Ishikawa (cell line): ENCODE measurements at regions not wholly inside any gene's neighbourhood (a gene's known extent, or its start where the extent isn't known, plus 50 kb on each side); places are given as distances from the start of the nearest gene placed in this dataset.

ENCODE experiments used
- CEBPB ChIP-seq: IDR thresholded peaks from 2 replicates; pipeline ENCODE4 v1.6.1; 2012
- CREB1 ChIP-seq: IDR thresholded peaks from 2 replicates; pipeline ENCODE4 v1.6.1; 2012; ENCODE audit warnings: low read depth
- EGR1 ChIP-seq: IDR thresholded peaks from 2 replicates; pipeline ENCODE4 v1.6.1; 2012
- EP300 ChIP-seq: IDR thresholded peaks from 2 replicates; pipeline ENCODE4 v1.6.1; 2012; ENCODE audit warnings: borderline replicate concordance
- FOXM1 ChIP-seq: IDR thresholded peaks from 2 replicates; pipeline ENCODE4 v1.6.1; 2012; ENCODE audit warnings: low read depth, borderline replicate concordance
- MAX ChIP-seq: IDR thresholded peaks from 2 replicates; pipeline ENCODE4 v1.6.1; 2012
- NFIC ChIP-seq: IDR thresholded peaks from 2 replicates; pipeline ENCODE4 v1.6.1; 2012
- RAD21 ChIP-seq: IDR thresholded peaks from 2 replicates; pipeline ENCODE4 v1.6.1; 2012; ENCODE audit warnings: low read depth
- REST ChIP-seq: IDR thresholded peaks from 2 replicates; pipeline ENCODE4 v1.6.1; 2012; ENCODE audit warnings: low read depth, mild to moderate bottlenecking
- TAF1 ChIP-seq: IDR thresholded peaks from 2 replicates; pipeline ENCODE4 v1.6.1; 2012; ENCODE audit warnings: low read depth, mild to moderate bottlenecking
- TCF12 ChIP-seq: IDR thresholded peaks from 2 replicates; pipeline ENCODE4 v1.6.1; 2012; ENCODE audit warnings: low read depth
- TEAD4 ChIP-seq: IDR thresholded peaks from 2 replicates; pipeline ENCODE4 v1.6.1; 2012
- USF1 ChIP-seq: IDR thresholded peaks from 2 replicates; pipeline ENCODE4 v1.6.1; 2012
- YY1 ChIP-seq: IDR thresholded peaks from 2 replicates; pipeline ENCODE4 v1.6.1; 2012; ENCODE audit warnings: low read depth
- ZBTB7A ChIP-seq: IDR thresholded peaks from 2 replicates; pipeline ENCODE4 v1.6.1; 2012; ENCODE audit warnings: low read depth

GRCh38 chr2:4135765-4136164, 432.4 kb downstream of the DCDC2C start:
- peak; percentile 51; the same call in 1 of the 2 replicates for TF ChIP-seq MAX
- TF ChIP-seq TAF1: no peak

GRCh38 chr2:4139316-4139715, 435.9 kb downstream of the DCDC2C start:
- TF ChIP-seq YY1: no peak
- TF ChIP-seq TCF12: no peak
- no peak for TF ChIP-seq TAF1
- TF ChIP-seq CEBPB: no peak
- no peak for TF ChIP-seq CREB1
- TF ChIP-seq EGR1: no peak
- TF ChIP-seq ZBTB7A: no peak
- no peak for TF ChIP-seq TEAD4
- no peak for TF ChIP-seq RAD21
- no peak for TF ChIP-seq NFIC
- no peak for TF ChIP-seq EP300
- TF ChIP-seq FOXM1: no peak
- no peak for TF ChIP-seq REST
- TF ChIP-seq MAX: no peak
- no peak for TF ChIP-seq USF1

- no peak for TF ChIP-seq CEBPB
- TF ChIP-seq YY1: no peak
Observed at GRCh38 chr2:4139731-4140130, 436.4 kb downstream of the DCDC2C start.

GRCh38 chr2:4140281-4140970, 437.1 kb downstream of the DCDC2C start:
- TF ChIP-seq EP300: no peak

- TF ChIP-seq EP300 (no peak), CEBPB (no peak), TEAD4 (no peak), FOXM1 (no peak), RAD21 (no peak)
Observed at GRCh38 chr2:4144731-4145130, 441.4 kb downstream of the DCDC2C start.

- no peak for TF ChIP-seq FOXM1
- no peak for TF ChIP-seq EP300
- TF ChIP-seq ZBTB7A: no peak
- TF ChIP-seq EGR1: no peak
- no peak for TF ChIP-seq REST
- TF ChIP-seq USF1: no peak
- TF ChIP-seq CREB1: no peak
- TF ChIP-seq CEBPB: no peak
Observed at GRCh38 chr2:4151521-4151920, 448.1 kb downstream of the DCDC2C start.

GRCh38 chr2:4152051-4152450, 448.7 kb downstream of the DCDC2C start:
- TF ChIP-seq CEBPB (no peak), YY1 (no peak), CREB1 (no peak), EP300 (no peak), TEAD4 (no peak), TCF12 (no peak), MAX (no peak), FOXM1 (no peak), USF1 (no peak), NFIC (no peak), EGR1 (no peak), REST (no peak), TAF1 (no peak), RAD21 (no peak), ZBTB7A (no peak)
